ENCODE measurements at regions not wholly inside any gene's neighbourhood (a gene's known extent, or its start where the extent isn't known, plus 50 kb on each side); places are given as distances from the start of the nearest gene placed in this dataset.

DNA sequence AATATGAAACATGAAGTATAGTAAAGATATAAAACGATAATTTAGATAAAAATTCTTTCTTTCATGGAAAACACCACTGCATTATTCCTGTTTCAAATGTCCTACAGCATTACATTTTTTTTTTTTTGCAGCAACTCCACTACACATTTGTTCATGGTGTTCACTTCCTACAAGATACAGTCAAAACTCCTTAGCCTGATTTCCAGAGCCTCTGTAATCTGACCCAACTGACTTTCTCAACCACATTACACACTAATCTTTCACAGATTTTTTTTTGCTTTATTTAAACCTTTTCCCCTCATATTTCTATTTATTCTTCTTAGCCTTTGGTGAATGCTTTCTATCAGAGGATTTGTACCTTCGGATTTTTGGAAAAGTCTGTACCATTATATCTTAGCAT, 176.5 kb upstream of the PDE7B start:
- TF ChIP-seq EZH2phosphoT487 (IDR thresholded peaks at IDR 0.05; ENCODE audit: low read length) (no peak), CTCF (IDR thresholded peaks at IDR 0.05; ENCODE audit: low read length) (no peak)
